HL-60/S4 (cell line): ENCODE measurements at regions not wholly inside any gene's neighbourhood (a gene's known extent, or its start where the extent isn't known, plus 50 kb on each side); places are given as distances from the start of the nearest gene placed in this dataset.

ENCODE experiments used
- in situ Hi-C: fragments of 300-500 bp; cut with MboI; formaldehyde crosslinking; loops from 2 replicates; pipeline ENCODE4 v1.14.3; 2022; ENCODE audit warnings: low sequenced_read_pairs

DNA sequence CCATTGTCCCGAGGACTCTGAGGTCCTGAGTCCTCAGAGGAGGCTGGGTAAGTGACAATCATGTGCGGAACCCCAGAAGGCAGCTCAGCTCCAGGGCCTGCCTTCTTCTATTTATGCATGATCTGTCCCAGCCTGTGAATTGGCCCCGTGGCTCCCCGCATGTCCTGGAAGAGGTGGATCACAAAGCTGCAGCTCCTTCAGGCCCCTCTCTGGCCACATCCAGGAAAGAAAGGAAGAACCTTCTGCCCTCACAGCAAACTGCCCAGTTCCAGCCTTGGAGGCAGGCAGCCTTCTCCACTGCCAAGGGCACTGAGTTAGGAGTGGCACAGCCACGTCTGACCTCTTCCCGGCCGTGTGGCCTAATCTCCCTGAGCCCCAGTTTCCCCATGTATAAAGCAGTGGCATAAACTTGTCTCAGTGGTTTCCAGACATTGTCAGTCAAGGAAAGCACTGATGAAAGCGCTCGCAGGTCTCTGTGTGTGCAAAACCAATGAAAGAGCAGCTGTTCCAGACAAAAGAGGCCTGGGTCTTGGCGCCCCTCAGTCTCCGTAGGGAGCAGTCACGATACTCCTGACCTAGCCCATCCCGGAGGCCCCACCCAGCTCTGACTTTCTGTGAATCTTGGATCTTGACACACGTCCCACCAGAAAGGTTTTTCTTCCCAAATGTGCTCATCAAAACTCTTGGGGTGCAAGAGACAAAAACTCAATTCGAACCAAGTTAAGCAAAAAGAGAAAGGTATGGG lies 497.3 kb downstream of the SHQ1 start:
- in situ Hi-C loops: no loop called here

DNA sequence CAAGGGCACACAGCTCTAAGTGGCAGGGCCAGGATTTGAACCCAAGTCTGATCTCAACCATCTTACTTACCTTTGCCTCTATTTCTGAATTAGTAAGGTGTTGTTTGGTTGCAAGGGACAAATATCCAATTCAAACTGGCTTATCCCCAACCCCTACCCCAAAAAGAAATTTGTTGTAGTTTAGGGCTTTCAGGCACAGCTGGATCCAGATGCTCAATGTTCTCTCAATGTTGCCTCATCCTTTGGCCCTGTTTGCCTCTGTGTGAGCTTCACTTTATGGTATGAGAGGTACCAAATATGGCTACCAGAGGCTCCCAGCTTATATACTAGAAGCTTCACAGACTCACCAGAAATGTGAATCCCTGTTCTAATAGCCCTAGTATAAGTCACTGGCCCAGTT lies 499.9 kb downstream of the SHQ1 start:
- in situ Hi-C loops: no loop called here

DNA sequence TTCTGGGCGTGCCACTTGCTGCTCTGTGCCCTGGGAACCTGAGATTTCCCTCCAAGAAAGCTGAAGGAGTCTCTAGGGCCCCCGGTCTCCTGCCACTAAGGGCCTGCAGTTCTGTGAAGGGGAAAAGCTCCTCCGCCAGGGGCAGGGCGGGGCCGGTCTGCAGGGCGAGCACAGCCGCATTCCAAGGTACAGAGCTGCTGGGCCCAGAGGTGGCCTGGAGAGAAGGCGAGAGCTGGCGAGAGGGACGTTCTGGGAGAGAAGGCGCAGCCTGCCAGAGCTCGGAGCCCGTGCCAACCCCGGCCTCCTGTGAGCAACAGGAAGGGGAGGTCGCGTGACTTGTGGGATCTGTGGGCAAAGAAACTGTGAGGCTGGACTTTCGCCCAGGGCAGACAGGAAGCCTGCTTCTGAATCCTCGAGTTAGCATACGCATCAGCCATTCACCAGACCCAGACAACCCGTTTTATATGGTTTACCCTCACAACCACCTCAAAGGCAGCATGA lies 500.4 kb downstream of the SHQ1 start:
- in situ Hi-C loops: no loop called here

DNA sequence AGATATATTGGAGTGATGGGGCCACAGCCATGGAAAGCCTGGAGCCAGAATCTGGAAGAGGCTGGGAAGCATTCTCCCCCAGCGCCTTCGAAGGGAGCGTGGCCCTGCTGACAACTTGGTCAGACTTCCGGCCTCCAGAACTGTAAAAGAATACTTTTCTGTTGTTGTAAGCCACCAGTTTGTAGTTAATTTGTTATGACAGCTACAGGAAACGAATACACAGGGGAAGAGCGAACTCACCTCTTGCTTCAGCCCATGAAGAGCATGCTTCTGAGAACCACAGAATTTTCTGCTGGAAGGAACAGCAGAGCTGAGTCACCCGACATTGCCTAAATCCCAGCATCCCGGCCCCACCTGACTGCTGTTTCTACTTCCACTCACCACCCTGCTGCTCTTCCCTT lies 501.7 kb downstream of the SHQ1 start:
- in situ Hi-C loops: no loop called here

DNA sequence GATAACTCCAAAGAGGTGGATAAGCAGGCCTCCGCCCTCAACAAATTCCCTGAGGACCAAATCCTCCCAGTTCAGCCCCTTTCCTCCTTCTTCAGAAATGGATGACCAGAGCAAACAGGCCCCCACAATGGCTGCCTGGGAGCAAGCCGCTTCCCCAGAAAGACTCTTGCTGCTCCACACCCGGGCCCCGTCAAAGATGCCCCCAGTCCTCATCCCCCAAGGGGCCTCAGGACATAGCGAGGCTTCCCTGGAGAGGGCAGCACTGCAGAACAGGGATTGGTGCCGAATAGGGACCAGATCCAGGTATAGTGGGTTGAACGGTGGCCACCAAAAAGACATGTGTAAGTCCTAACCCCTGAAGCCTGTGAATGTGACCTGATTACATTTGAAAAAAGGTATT lies 502.3 kb downstream of the SHQ1 start:
- in situ Hi-C loops: no loop called here

DNA sequence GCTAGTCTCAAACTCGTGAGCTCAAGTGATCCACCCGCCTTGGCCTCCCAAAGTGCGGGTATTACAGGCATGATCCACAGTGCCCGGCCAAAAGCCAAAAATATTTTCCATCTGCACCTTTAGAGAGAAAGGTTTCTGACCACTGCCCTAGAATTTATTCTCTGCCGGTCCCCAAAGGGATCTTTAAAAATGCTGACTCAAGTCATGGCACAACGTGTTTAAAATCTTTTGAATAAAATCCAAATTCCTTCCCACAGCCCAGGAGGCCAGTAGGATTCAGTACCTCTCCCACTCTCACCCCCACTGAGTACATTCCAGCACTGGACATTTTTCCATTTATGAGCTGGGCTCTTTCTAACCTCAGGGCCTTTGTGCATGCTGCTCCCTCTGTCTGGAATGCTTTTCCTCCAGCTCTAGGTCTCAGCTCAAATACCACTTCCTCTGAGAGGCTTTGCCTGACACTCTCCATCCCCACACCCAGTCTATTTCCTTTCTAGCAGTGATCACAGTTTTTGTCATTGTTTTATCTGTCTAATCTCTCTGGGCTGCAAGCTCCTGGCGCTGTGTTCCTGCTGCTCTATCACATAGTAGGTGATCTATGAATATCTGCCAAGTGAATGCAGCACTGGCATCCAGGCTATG lies 502.9 kb downstream of the SHQ1 start:
- in situ Hi-C loops: no loop called here

DNA sequence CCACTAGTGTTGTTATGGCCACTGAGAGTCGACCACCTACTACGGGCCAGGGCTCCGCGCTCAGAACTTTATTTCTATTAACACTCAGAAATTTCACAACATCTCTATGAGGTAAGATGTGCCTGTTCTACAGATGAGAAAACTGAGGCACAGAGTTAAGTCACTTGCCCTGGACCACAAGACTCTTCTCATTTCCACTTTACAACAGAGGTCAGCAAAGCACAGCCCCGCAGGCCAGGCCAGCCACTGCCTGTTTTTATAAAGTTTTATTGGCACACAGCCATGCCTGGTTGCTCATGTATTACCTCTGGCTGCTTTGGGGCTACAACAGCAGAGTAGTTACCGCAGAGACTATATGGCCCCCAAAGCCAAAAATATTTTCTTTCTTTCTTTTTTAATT lies 503.6 kb downstream of the SHQ1 start:
- in situ Hi-C loops: no loop called here

DNA sequence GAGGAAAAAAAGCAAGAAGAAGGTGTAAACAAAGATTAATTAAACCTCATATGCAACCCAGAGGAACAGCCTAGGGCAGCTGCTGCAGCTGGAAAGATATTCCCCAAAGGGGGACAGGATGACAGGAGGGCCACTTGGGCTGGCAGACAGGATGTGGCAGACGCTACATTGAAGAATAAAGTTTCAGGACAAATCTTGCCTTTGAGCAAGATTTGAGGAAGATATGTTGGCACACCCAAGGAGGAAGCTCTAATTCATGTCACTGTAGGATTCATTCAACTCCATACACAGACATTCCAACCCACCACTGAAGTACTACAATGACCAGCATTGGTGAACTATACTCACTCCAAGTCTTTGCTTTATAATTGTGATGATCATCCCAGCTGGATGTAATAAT lies 504.0 kb downstream of the SHQ1 start:
- in situ Hi-C loops: no loop called here

DNA sequence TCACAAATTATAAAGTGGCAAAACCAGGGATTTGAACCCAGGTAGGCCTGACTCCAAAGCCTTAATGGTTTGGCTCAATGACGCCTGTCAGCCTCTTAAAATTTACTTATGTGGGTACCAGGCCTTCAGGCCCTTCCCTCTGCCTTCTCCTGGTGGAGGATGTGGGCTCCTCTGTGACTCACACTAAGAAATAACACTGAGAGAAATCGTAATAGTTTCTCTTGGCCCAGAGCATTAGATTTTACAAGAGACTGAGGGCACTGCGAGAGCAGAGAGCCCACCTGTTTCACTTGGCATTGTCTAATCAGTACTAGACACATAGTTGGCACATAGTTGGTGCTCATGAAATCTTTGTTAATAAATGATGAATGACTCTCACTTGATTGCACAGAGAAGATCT lies 505.2 kb downstream of the SHQ1 start:
- in situ Hi-C loops: no loop called here

DNA sequence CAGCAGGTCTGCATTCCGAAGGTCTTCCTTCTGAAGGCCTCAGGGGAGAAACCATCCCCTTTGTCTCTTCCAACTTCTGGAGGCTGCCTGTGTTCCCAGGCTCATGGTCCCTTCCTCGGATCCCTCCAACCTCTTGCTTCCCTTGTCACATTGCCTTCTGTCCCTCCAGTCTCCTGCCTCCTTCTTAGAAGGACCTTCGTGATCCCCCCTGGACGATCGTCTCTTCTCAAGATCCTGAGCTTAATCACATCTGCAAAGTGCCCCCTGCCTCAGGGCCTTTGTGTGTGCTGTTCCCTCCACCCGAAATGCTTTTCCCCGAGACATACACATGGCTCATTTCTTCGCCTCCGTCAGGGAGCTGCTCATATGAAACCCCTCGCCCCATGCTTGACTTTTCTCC lies 505.8 kb downstream of the SHQ1 start:
- in situ Hi-C loops: no loop called here

DNA sequence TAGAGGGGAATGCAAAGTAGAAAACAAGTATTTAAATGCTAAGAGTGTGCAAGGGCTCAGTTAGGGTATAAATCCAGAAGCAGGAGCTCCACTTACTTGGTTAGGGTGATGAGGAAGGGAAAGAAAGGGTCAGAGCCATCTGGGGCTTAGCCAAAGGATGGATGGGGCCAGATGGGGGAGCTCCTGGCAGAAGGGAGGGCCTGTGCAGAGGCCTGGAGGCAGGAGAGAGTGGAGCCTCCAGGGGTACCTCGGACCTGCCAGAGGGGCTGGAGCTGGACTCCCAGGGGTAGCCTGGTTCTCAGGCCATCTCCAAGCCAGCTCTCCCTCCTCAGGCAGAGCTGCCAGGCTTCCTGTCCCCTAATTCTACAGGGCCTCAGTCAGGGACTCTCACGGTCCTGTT lies 506.3 kb downstream of the SHQ1 start:
- in situ Hi-C loops: no loop called here

DNA sequence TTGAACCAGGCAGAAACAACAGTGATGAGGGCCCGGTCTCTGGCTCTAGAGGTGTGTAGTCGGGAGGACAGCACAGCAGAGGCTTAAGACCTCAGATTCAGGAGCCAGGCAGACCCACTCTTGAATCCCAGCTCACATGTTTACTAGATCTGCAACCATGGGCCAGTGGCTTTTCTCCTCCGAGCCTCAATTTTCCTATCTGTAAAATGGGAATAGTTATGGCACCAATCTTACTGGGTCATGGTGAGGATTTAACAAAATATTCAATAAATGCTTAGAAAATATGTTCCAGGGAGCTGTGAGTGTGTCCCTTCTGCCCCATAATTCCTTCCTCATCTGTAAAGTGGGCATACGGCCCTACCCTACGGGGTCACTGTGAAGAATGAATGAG lies 506.9 kb downstream of the SHQ1 start:
- in situ Hi-C loops: no loop called here

DNA sequence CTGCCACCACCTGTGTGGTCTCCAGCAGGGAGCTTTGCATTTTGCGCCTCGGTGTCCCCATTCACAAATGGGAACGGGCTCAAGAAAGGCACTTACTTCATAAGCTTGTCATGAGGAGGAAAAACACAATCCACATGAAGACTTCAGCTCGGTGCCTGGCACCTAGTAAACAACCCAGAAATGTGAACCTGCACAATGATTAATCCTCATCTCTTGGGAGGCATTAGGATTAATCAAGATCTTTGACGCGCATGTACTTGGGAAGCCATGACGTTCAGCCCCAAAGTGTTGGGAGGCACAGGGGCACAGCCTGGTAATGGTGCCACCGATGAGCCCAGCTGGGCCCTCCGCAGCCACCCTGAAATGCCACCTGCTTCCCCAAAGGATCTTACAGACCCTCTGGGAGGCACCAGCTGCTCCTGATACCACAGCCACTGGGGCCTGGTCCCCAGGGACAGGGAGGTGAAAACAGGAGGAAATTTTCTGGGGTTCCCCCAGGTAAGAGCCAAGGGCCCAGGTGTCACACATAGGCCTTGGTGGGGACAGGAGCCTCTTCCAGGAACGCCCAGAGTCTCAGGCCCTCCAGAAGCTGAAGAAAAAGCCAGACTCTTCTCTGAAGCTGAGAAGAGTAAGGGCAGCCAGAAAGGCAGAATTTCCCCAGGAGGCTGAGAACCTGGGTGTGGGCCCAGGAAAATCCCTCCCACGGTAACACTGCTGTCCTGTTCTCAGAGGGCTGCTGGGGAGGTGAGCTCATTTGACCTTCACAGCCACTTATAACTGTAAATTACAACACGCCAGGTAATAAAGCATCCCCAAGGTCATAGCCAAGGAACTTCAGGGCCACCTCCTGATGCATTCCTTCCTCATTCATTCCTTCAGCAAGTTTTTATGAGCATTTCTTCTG lies 507.5 kb downstream of the SHQ1 start:
- in situ Hi-C loops: no loop called here

DNA sequence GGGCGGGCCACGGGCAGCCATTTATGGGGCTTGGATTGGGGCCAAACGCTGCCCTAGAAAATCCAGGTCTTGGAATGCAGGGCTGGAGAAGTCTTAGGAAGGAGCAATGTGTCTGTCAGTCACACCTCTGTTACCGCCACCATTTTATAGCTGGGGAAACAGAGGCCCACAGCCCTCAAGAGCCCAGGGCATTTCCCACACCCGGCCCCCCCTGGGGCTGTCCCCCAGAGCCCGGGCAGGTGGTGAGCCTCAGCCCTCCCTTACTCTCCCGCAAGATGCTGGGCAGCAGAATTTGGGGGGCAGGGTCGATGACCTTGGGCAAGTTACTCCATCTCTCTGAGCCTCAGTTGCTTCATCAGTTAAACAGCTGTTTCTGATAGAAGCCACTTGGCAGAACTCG lies 508.2 kb downstream of the SHQ1 start:
- in situ Hi-C loops: no loop called here

DNA sequence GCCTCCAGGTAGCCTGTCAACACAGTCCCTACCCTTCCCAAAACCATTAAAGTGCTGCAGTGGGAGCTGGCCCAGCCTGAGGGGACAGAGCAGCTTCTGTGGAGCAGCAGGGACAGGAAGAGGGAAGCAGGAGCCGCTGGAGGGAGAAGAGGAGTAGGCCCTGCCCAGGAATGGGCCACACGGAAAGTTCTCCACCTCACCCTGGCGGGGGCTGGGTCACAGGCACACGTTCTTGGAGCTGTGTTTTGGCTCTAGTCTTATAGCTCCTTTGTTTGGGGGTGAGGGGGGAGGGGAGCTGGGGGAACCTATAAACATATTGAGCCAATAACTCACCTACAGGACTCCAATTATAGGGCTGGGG lies 508.6 kb downstream of the SHQ1 start:
- in situ Hi-C loops: no loop called here

DNA sequence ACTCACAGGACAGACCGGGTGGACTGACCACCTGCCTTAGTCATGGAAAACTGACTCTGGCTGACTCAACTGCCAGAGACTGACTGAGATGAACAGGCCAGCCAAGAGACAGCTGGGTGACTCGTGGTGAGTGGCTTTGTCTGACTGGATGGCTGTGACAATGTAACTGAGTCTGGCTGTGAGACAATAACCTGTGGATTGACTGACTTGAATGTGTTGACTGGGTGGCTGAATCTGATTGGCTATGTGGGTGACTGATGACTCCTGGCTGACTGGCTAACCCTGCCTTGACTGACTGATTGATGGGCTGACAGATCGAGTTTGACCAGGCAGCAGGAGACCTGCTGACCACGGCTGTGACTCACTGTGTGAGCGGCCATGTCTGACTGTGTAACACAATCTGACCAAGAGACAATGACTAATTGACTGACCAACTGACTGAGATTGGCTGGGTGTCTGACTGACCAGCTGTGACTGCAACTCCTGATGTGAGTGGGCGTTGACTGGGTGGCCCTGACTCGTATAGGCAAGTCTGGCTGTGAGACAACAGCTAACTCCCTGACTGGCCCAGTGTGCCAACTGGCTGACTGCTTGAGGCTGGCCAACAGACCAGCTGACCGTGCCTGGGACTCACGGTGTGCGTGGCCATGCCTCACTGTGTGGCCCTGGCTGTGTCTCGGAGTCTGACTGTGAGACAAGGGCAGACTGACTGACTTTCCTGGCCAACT lies 509.1 kb downstream of the SHQ1 start:
- in situ Hi-C loops: no loop called here

DNA sequence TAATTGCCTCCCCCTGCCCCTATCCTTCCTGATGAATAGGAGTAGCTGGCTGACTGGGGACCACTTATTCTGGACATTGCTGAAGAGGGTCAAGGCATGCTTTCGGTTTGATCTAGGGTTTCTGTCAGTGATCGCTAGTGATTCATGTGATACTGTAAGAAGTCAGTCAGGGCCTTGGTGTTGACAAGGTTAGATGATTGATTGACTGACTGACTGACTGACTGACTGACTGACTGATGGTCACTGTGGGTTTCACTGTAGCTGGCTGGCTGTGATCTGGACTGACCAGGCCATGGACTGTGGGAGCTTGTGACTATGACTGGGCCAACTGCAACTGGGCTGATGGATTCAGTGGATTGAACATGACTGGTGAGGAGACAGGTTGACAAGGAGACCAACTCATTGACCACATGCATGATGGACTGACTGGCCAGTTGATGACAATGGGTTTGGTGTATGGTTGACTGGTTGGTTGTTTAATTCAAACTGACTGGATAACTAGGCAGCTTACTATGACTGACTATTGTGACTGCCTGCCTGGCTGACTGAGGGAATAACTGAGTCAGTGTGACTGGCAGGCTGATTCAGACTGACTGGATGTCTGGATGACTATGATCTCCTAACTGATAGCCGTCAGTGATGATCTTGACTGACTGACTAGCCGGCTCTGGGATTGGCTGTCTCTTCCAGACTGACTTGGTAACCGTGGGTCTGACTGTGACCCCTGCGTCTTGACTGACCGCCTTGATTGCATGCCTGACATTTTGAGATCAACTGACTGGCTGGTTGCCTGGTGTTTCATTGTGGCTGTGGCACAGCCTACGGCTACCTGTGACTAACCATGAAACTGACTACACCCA lies 509.9 kb downstream of the SHQ1 start:
- in situ Hi-C loops: no loop called here

DNA sequence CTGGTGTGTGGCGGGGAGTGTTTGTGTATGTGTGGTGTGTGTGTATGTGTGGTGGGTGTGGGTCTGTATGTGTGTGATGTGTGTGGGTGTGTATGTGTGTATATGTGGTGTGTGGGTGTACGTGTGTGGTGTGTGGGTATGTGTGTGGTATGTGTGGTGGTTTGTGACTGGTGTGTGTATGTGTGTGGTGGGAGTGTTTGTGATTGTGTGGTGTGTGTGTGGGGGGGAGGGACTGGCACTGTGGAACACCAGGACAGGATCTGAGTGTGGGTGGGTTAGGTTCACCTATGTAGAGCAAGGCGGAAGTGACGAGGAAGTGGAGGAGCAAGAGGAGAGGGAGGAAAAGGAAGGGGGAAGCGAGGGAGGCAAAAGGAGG lies 510.8 kb downstream of the SHQ1 start:
- in situ Hi-C loops: no loop called here

DNA sequence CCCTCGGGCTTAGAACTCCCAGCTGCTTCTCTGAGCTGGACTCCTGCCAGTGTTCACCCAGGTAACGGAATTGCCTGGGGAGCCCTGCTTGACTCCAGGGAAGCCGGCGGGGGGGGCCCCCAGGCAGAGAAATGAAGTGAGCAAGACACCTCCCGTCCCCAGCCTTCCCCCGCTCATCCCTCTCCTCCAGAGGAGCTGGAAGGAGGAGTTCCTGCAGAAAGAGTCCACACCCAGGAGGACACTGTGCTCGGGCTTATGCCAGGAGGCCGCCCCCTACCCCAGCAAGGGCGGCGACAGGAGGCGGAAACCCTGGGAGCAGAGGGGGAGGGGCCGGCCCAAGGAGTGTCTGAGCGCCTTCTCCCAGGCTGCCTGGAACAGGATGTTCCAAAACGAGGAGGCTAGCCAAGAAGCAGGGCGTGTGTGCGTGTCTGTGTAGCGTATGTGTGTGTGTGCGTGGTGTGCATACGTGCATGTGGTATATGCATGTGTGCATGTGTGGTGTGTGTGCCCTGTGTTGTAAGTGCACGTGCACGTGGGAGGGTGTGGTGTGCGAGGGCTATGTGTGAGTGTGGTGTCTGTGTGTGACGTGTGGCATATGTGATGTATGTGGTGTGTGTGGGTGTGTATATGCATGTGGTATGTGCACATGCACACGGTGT lies 511.3 kb downstream of the SHQ1 start:
- in situ Hi-C loops: no loop called here
